HG02840 (cell line): ENCODE measurements at regions not wholly inside any gene's neighbourhood (a gene's known extent, or its start where the extent isn't known, plus 50 kb on each side); places are given as distances from the start of the nearest gene placed in this dataset.

Source experiments
- ATAC-seq: cut with Tn5 transposase; IDR thresholded peaks from one replicate; pipeline ENCODE4 v1.9.1; 2021; ENCODE audit warnings: mild to moderate bottlenecking, moderate library complexity, moderate number of reproducible peaks; ENCODE audit not compliant: unreplicated experiment, low FRiP score

- no peak for ATAC-seq
Measured at GRCh38 chr4:96093563-96093962, 253.7 kb downstream of the PDHA2 start.

- ATAC-seq: no peak
Measured at GRCh38 chr4:96094183-96094582, 254.3 kb downstream of the PDHA2 start.

- no peak for ATAC-seq
Measured at GRCh38 chr4:96097040-96097607, 257.2 kb downstream of the PDHA2 start.

GRCh38 chr4:96097693-96098092 lies 257.8 kb downstream of the PDHA2 start:
- no peak for ATAC-seq

- no peak for ATAC-seq
Measured at GRCh38 chr4:96099031-96099430, 259.1 kb downstream of the PDHA2 start.

GRCh38 chr4:96102541-96103026 lies 262.7 kb downstream of the PDHA2 start:
- no peak for ATAC-seq

GRCh38 chr4:96103086-96103485 lies 263.2 kb downstream of the PDHA2 start:
- no peak for ATAC-seq

- no peak for ATAC-seq
Measured at GRCh38 chr4:96108146-96108545, 268.3 kb downstream of the PDHA2 start.

- ATAC-seq: no peak
Measured at GRCh38 chr4:96112631-96113030, 272.7 kb downstream of the PDHA2 start.

GRCh38 chr4:96120206-96120605 lies 280.3 kb downstream of the PDHA2 start:
- no peak for ATAC-seq

GRCh38 chr4:96126227-96126626 lies 286.3 kb downstream of the PDHA2 start:
- ATAC-seq: no peak

GRCh38 chr4:96131186-96131585 lies 291.3 kb downstream of the PDHA2 start:
- no peak for ATAC-seq

GRCh38 chr4:96134806-96135205 lies 294.9 kb downstream of the PDHA2 start:
- ATAC-seq: no peak

GRCh38 chr4:96136056-96136455 lies 296.2 kb downstream of the PDHA2 start:
- ATAC-seq: no peak

- ATAC-seq: no peak
Measured at GRCh38 chr4:96139251-96139929, 299.5 kb downstream of the PDHA2 start.

GRCh38 chr4:96145601-96146000 lies 305.7 kb downstream of the PDHA2 start:
- ATAC-seq: no peak

GRCh38 chr4:96146686-96147085 lies 306.8 kb downstream of the PDHA2 start:
- no peak for ATAC-seq

- ATAC-seq: no peak
Measured at GRCh38 chr4:96149894-96150293, 310.0 kb downstream of the PDHA2 start.

- no peak for ATAC-seq
Measured at GRCh38 chr4:96150466-96150865, 310.6 kb downstream of the PDHA2 start.

GRCh38 chr4:96152824-96153223 lies 312.9 kb downstream of the PDHA2 start:
- ATAC-seq: no peak

- no peak for ATAC-seq
Measured at GRCh38 chr4:96154676-96155075, 314.8 kb downstream of the PDHA2 start.

GRCh38 chr4:96162636-96163035 lies 322.7 kb downstream of the PDHA2 start:
- ATAC-seq: no peak
